IMR-90 (cell line): ENCODE measurements at regions not wholly inside any gene's neighbourhood (a gene's known extent, or its start where the extent isn't known, plus 50 kb on each side); places are given as distances from the start of the nearest gene placed in this dataset.

Experiments used
- BHLHE40 ChIP-seq: fragments of 150-350 bp; IDR thresholded peaks from 2 replicates; pipeline ENCODE4 v1.6.1; 2016; ENCODE audit warnings: mild to moderate bottlenecking, low read depth, low read length
- CTCF ChIP-seq: conservative IDR thresholded peaks from 2 replicates; pipeline ENCODE4 v1.5.1; 2012; ENCODE audit warnings: mild to moderate bottlenecking, low read depth, low read length, improper control_type of control experiment
- POLR2A ChIP-seq: IDR thresholded peaks from 2 replicates; pipeline ENCODE4 v1.6.1; 2012; ENCODE audit warnings: mild to moderate bottlenecking, low read depth, low read length
- RAD21 ChIP-seq: IDR thresholded peaks from 2 replicates; pipeline ENCODE4 v1.6.1; 2012; ENCODE audit warnings: low read length, improper control_type of control experiment
- RFX5 ChIP-seq: IDR thresholded peaks from 2 replicates; pipeline ENCODE4 v1.8.0; 2012; ENCODE audit warnings: low read depth, mild to moderate bottlenecking, low read length, moderate library complexity
- USF2 ChIP-seq: fragments of 150-350 bp; IDR thresholded peaks from 2 replicates; pipeline ENCODE4 v1.6.1; 2017; ENCODE audit warnings: mild to moderate bottlenecking, antibody characterized with exemption, low read length, low read depth

- TF ChIP-seq CTCF: no peak
- no peak for TF ChIP-seq RAD21
- no peak for TF ChIP-seq POLR2A
- no peak for TF ChIP-seq BHLHE40
- TF ChIP-seq USF2: no peak
- TF ChIP-seq RFX5: no peak
These were observed 102.1 kb upstream of the ARPP21 start for GRCh38 chr3:35537265-35537664.
